Calu3 (cell line): ENCODE measurements at regions not wholly inside any gene's neighbourhood (a gene's known extent, or its start where the extent isn't known, plus 50 kb on each side); places are given as distances from the start of the nearest gene placed in this dataset.
"Not testable (repeated sequence)": the region's sequence is repeated elsewhere in the genome, so short reads cannot be mapped to it uniquely, and the experiment has no call there.

ENCODE experiments used
- BruUV-seq: library from RNA; stranded (reverse); fragments of 400-500 nt; replicated peaks from 2 replicates; lab custom pipeline; 2021; lab: Mats Ljungman, UMichigan
- CTCF ChIA-PET: fragments of 300-600 bp; sonication (Branson Sonifier 250); formaldehyde crosslinking; loops from one replicate; lab custom pipeline; 2022; ENCODE audit warnings: antibody characterized with exemption; lab: Charles Lee
- DNase-seq: peaks from one replicate; pipeline ENCODE4 v3.0.0; 2022
- H3K27ac Mint-ChIP-seq: one replicate; pipeline ENCODE4 v1.8.0; 2022; ENCODE audit warnings: mixed read lengths; ENCODE audit not compliant: unreplicated experiment
- H3K27me3 Mint-ChIP-seq: one replicate; pipeline ENCODE4 v1.8.0; 2022; ENCODE audit warnings: mixed read lengths; ENCODE audit not compliant: unreplicated experiment
- H3K36me3 Mint-ChIP-seq: one replicate; pipeline ENCODE4 v1.8.0; 2022; ENCODE audit warnings: mild to moderate bottlenecking, moderate library complexity, mixed read lengths; ENCODE audit not compliant: insufficient read depth, unreplicated experiment
- H3K4me1 Mint-ChIP-seq: one replicate; pipeline ENCODE4 v1.8.0; 2022; ENCODE audit warnings: mild to moderate bottlenecking, low read depth, mixed read lengths; ENCODE audit not compliant: unreplicated experiment
- H3K4me3 Mint-ChIP-seq: one replicate; pipeline ENCODE4 v1.8.0; 2022; ENCODE audit warnings: mild to moderate bottlenecking, low read depth, moderate library complexity, mixed read lengths; ENCODE audit not compliant: unreplicated experiment
- H3K9me3 Mint-ChIP-seq: one replicate; pipeline ENCODE4 v1.8.0; 2022; ENCODE audit warnings: low read depth, mixed read lengths; ENCODE audit not compliant: unreplicated experiment
- CTCF ChIP-seq: fragments of 200-600 bp; IDR thresholded peaks from one replicate; pipeline ENCODE4 v1.8.0; 2022; ENCODE audit warnings: antibody characterized with exemption; ENCODE audit not compliant: unreplicated experiment
- intact Hi-C: fragments of 100-400 bp; cut with micrococcal nuclease; formaldehyde crosslinking; loops from one replicate; pipeline ENCODE4 v1.10.0; 2022; ENCODE audit not compliant: unreplicated experiment

DNA sequence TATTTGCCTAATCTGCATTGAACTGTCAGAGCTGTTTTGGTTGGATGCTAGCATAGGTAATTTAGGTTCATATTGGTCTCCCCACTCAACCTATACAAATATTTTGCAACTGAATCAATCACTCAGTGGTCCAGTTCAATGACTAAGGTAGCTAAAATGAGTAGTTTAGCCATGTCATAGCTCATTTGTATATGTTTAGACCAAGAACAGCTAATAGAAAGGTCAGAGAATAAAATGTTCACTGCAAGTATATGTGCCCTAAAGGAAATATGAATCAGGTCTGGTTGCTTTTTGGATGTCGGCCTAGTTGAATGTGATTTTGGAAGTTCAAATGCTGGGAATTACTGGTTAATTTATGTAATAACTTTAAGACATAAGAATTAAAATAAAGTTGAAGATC is 883.9 kb downstream of the LRFN5 start:
- Mint-ChIP-seq H3K27me3 (no peaks in the 10 kb centered on the region), H3K9me3 (no peaks in the 10 kb centered on the region), H3K27ac (no peak overlapping the region), H3K36me3 (no peaks in the 10 kb centered on the region), H3K4me1 (no peaks in the 10 kb centered on the region), H3K4me3 (no peak overlapping the region)
- CTCF ChIA-PET, result no interaction called here
- no TSS peak for BruUV-seq
- DNase-seq, result no peak
- no peak for TF ChIP-seq CTCF
- intact Hi-C loops, result no loop called here

GRCh38 chr14:42488965-42489364 is 882.3 kb downstream of the LRFN5 start:
- DNase-seq, result no peak
- Mint-ChIP-seq H3K4me1 (no peaks in the 10 kb centered on the region), H3K4me3 (no peak overlapping the region), H3K27ac (no peak overlapping the region), H3K9me3 (no peaks in the 10 kb centered on the region), H3K27me3 (no peaks in the 10 kb centered on the region), H3K36me3 (no peaks in the 10 kb centered on the region)
- intact Hi-C loops, result no loop called here
- TF ChIP-seq CTCF, result no peak
- BruUV-seq, result no TSS peak
- CTCF ChIA-PET, result no interaction called here

- H3K4me1 Mint-ChIP-seq, BruUV-seq, intact Hi-C loops, DNase-seq, H3K9me3 Mint-ChIP-seq, H3K27ac Mint-ChIP-seq, CTCF ChIA-PET, H3K4me3 Mint-ChIP-seq, H3K36me3 Mint-ChIP-seq, H3K27me3 Mint-ChIP-seq: not testable (repeated sequence)
These were observed 875.8 kb downstream of the LRFN5 start for GRCh38 chr14:42482345-42482971.

- H3K9me3 Mint-ChIP-seq, BruUV-seq, CTCF ChIA-PET, intact Hi-C loops, H3K4me1 Mint-ChIP-seq, H3K36me3 Mint-ChIP-seq, H3K27ac Mint-ChIP-seq, H3K27me3 Mint-ChIP-seq, DNase-seq, H3K4me3 Mint-ChIP-seq: not testable (repeated sequence)
These were observed 875.0 kb downstream of the LRFN5 start for GRCh38 chr14:42481714-42482113.

DNA sequence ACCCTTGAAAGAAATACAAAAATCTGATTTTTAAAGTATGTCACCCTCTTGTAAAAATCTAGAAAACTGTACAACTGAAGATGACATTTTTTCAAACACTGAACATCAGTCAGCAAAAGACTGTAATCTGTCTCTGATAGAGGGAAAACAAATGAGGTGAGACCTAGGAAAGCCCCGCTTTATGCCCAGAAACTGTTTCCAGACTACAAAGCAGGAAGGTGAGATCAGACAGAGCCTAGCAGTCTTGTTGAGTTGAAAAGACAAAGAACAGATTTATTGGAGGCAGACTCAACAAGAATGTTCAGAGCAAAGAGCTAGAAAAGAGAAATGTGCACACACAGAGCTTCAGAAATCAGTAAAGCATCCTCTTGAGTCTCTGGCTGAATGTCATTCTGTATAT is 873.6 kb downstream of the LRFN5 start:
- TF ChIP-seq CTCF, result no peak
- CTCF ChIA-PET, result no interaction called here
- H3K36me3 Mint-ChIP-seq, result no peaks in the 10 kb centered on the region
- no peaks in the 10 kb centered on the region for H3K4me1 Mint-ChIP-seq
- H3K27ac Mint-ChIP-seq, result no peak overlapping the region
- H3K4me3 Mint-ChIP-seq, result no peak overlapping the region
- no peaks in the 10 kb centered on the region for H3K27me3 Mint-ChIP-seq
- intact Hi-C loops, result no loop called here
- no peaks in the 10 kb centered on the region for H3K9me3 Mint-ChIP-seq
- DNase-seq, result no peak
- no TSS peak for BruUV-seq
